ENCODE measurements at regions not wholly inside any gene's neighbourhood (a gene's known extent, or its start where the extent isn't known, plus 50 kb on each side); places are given as distances from the start of the nearest gene placed in this dataset.

DNA sequence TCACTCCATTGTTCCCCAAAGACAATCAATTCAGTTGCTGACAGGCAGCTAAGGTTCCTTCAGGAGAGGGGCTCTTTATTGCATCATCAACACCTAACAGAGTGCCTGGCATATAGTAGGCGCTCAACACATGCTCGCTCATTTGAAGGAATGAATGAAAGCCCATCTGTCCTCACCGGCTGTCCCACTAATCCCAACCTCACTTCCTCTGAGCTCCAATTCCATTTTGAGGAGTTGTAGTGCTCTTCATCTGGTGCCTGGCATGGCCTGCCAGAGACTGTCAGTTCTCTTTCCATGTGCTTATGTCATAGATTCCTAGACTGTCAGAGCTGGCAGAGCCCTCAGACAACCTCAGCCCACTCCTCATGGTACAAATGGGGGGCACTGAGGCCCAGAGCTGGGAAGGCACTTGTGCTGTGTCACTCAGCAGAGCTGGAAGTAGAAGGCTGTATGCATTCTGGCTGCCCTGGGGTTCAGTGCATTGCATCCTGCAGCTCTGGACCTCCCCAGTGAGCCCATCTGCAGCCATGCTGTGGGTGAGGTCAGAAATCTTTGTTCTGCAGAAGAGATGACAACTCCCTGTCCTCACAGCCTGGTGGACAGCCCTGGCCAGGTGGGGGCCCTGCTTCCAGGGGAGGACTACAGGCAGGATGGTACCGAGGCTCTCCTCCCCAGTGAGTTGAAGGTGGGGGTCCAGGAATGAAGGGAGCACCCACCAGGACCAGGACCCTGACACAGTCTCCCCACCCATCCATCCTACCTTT is 134.9 kb upstream of the PJA1 start:
- intact Hi-C loops (cut with DNase I; ENCODE audit: low total_unique reads), result no loop called here
- WGBS, 2 donors, result 90 to 96% methylated on average over 3 to 4 of the region's 4 CpGs
- Histone ChIP-seq H3K27me3 (no peaks in the 10 kb centered on the region), H3K9me3 (no peaks in the 10 kb centered on the region), H3K27ac (no peak overlapping the region), H3K4me3 (no peak overlapping the region), H3K36me3 (ENCODE audit: low read depth, missing control alignments) (no peaks in the 10 kb centered on the region), H3K4me1 (no peaks in the 10 kb centered on the region)
- no peak for TF ChIP-seq POLR2A (IDR thresholded peaks at IDR 0.05)
- TF ChIP-seq, protein P1, sequence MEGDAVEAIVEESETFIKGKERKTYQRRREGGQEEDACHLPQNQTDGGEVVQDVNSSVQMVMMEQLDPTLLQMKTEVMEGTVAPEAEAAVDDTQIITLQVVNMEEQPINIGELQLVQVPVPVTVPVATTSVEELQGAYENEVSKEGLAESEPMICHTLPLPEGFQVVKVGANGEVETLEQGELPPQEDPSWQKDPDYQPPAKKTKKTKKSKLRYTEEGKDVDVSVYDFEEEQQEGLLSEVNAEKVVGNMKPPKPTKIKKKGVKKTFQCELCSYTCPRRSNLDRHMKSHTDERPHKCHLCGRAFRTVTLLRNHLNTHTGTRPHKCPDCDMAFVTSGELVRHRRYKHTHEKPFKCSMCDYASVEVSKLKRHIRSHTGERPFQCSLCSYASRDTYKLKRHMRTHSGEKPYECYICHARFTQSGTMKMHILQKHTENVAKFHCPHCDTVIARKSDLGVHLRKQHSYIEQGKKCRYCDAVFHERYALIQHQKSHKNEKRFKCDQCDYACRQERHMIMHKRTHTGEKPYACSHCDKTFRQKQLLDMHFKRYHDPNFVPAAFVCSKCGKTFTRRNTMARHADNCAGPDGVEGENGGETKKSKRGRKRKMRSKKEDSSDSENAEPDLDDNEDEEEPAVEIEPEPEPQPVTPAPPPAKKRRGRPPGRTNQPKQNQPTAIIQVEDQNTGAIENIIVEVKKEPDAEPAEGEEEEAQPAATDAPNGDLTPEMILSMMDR (IDR thresholded peaks at IDR 0.05), result no peak
- no peak for DNase-seq

DNA sequence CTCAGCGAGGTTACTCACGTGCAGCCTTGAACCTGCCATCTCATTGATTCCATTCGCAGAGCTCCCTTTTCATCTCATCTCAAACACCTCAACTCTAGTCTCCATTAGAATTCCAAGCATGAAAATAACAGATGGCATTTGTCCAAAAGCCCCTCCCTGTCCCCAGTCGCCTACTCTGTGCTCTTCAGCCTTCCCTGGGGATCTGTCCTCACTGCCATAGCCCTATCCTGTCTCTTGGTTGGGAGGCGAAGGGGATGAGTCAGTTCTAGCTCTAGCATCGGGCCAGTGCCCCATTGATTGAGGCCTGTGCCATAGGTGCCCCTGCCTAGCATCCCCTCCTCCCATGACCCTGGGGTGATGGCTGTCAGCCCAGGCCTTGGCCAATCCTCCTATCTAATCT is 134.0 kb upstream of the PJA1 start:
- H3K27me3 ChIP-seq, result no peaks in the 10 kb centered on the region
- DNase-seq, result no peak
- WGBS, 2 donors, result 91 to 92% methylated on average over 6 of the region's 6 CpGs
- H3K9me3 ChIP-seq, result no peaks in the 10 kb centered on the region
- H3K4me1 ChIP-seq, result no peaks in the 10 kb centered on the region
- no peaks in the 10 kb centered on the region for H3K36me3 ChIP-seq (ENCODE audit: low read depth, missing control alignments)
- TF ChIP-seq, protein P1 (IDR thresholded peaks at IDR 0.05), result no peak
- TF ChIP-seq POLR2A (IDR thresholded peaks at IDR 0.05), result no peak
- intact Hi-C loops (cut with DNase I; ENCODE audit: low total_unique reads), result no loop called here
- H3K27ac ChIP-seq, result no peak overlapping the region
- H3K4me3 ChIP-seq, result no peak overlapping the region

DNA sequence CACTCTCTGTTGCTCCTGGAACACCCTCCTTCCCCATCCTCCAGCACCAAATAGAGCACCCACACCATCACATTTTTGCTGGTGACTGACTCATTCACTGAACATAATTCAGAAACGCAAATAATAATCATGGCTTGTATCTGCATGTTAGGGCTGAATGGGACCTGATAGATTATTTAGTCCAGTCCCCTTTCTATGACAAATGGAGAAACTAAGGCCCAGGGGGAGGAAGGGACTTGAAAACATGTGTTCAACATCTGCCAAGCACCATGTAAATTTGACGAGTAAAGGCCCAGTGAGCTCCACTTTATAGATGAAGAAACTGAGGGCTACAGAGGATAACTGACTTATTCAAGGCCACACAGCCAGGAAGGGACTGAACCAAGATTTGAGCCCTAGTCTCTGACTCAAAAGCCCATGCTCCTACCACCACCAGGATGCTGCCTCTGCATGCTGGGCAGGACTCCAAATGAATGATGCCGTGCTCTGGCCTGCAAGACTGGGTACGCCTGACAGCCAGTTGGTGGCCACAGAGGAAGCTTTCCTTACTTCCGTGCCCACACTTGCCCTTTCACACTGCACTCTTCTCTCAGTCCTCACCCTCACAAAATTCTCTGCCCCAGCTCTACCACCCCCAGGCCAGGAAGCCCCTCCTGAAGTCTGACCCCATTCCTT is 133.3 kb upstream of the PJA1 start:
- WGBS, 2 donors, result 84 to 88% methylated on average over 4 to 5 of the region's 5 CpGs
- Histone ChIP-seq H3K9me3 (no peaks in the 10 kb centered on the region), H3K4me1 (no peaks in the 10 kb centered on the region), H3K36me3 (ENCODE audit: low read depth, missing control alignments) (no peaks in the 10 kb centered on the region), H3K27ac (no peak overlapping the region), H3K27me3 (no peaks in the 10 kb centered on the region), H3K4me3 (no peak overlapping the region)
- DNase-seq, result no peak
- no peak for TF ChIP-seq POLR2A (IDR thresholded peaks at IDR 0.05)
- TF ChIP-seq, protein P1 (IDR thresholded peaks at IDR 0.05), result no peak
- intact Hi-C loops (cut with DNase I; ENCODE audit: low total_unique reads), result no loop called here

DNA sequence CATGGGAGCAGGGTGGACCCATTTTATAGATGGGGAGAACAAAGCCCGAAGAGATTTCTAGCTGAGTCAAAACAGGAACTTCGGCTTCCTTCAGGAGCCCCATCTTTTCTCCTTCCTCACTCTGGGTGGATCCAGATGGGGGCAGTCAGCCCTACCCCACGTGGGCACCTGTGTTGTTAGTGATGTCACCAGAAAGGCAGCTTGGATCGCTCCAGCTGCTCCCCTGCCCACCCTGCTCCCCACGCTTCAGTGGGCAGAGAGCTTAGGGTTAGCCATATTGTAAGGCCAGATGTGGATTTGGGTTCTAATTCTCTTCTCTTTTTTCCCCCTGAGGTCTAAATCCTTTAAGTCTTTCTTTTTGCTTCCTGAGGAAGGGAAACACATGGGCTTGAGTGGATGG is 132.3 kb upstream of the PJA1 start:
- WGBS, 2 donors, result 78 to 96% methylated on average over 3 to 4 of the region's 5 CpGs
- DNase-seq, result no peak
- TF ChIP-seq, protein P1 (IDR thresholded peaks at IDR 0.05), result no peak
- no peak for TF ChIP-seq POLR2A (IDR thresholded peaks at IDR 0.05)
- H3K36me3 ChIP-seq (ENCODE audit: low read depth, missing control alignments), result no peaks in the 10 kb centered on the region
- H3K27me3 ChIP-seq, result no peaks in the 10 kb centered on the region
- H3K27ac ChIP-seq, result no peak overlapping the region
- no peaks in the 10 kb centered on the region for H3K9me3 ChIP-seq
- intact Hi-C loops (cut with DNase I; ENCODE audit: low total_unique reads), result no loop called here
- H3K4me1 ChIP-seq, result no peaks in the 10 kb centered on the region
- H3K4me3 ChIP-seq, result no peak overlapping the region

All from testis (tissue), 2 donors.